ENCODE measurements at regions not wholly inside any gene's neighbourhood (a gene's known extent, or its start where the extent isn't known, plus 50 kb on each side); places are given as distances from the start of the nearest gene placed in this dataset.

DNA sequence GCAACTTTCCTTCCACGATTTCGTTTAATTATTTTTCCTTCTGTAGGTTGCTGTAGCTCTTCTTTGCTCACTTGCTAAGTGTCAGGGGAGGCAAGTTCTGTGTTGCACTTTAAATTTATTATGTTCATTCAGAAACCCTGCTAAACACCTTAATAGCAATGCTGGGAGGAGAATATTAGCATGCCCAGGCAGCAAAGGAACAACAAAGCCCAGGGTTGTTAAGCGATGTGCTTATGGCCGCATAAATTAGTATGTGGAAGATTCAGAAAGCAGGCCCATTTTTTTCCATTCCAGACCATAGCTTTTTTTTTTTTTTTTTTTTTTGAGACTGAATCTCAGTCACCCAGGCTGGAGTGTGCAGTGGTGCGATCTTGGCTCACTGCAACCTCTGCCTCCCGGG is 151.3 kb downstream of the BACH1 start:
- H3K27ac ChIP-seq, result no peak overlapping the region
- DNase-seq (no peak), ATAC-seq (no peak)
- intact Hi-C loops (cut with DNase I), result no loop called here
- 95% methylated on average over 6 of the region's 6 CpGs for WGBS (ENCODE audit: insufficient coverage, low coverage, low lambda C conversion rate, missing lambda C conversion rate)
- TF ChIP-seq, protein P1, sequence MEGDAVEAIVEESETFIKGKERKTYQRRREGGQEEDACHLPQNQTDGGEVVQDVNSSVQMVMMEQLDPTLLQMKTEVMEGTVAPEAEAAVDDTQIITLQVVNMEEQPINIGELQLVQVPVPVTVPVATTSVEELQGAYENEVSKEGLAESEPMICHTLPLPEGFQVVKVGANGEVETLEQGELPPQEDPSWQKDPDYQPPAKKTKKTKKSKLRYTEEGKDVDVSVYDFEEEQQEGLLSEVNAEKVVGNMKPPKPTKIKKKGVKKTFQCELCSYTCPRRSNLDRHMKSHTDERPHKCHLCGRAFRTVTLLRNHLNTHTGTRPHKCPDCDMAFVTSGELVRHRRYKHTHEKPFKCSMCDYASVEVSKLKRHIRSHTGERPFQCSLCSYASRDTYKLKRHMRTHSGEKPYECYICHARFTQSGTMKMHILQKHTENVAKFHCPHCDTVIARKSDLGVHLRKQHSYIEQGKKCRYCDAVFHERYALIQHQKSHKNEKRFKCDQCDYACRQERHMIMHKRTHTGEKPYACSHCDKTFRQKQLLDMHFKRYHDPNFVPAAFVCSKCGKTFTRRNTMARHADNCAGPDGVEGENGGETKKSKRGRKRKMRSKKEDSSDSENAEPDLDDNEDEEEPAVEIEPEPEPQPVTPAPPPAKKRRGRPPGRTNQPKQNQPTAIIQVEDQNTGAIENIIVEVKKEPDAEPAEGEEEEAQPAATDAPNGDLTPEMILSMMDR (IDR thresholded peaks at IDR 0.05), result no peak
- no peak for TF ChIP-seq POLR2A (IDR thresholded peaks at IDR 0.05)
- no peaks in the 10 kb centered on the region for H3K27me3 ChIP-seq
- no peaks in the 10 kb centered on the region for H3K9me3 ChIP-seq
- no peaks in the 10 kb centered on the region for H3K4me1 ChIP-seq
- no peak overlapping the region for H3K4me3 ChIP-seq
- H3K36me3 ChIP-seq, result no peaks in the 10 kb centered on the region

DNA sequence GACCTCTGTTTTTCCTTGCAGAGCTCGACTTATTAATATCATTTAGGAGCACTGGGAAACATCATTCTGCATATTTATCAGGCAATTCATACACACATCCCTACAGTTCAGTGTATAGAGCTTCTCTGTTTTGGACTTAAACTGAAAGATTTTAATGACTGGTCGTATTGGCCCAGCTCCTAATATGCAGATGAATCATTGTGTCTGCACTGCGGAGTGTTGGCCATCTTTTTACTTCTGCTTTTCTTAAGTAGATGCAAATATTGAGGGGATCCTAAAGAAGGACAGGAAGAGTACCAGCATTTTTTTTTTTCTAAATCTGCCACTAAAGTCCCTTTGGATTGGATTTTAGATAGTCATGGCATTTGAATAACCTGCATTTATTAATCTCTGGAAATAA is 154.8 kb downstream of the BACH1 start:
- no peak overlapping the region for H3K4me3 ChIP-seq
- 75% methylated on average over 3 of the region's 3 CpGs for WGBS (ENCODE audit: insufficient coverage, low coverage, low lambda C conversion rate, missing lambda C conversion rate)
- no peaks in the 10 kb centered on the region for H3K4me1 ChIP-seq
- no peaks in the 10 kb centered on the region for H3K36me3 ChIP-seq
- DNase-seq (no peak), ATAC-seq (no peak)
- H3K9me3 ChIP-seq, result no peaks in the 10 kb centered on the region
- no peaks in the 10 kb centered on the region for H3K27me3 ChIP-seq
- H3K27ac ChIP-seq, result no peak overlapping the region
- intact Hi-C loops (cut with DNase I), result no loop called here
- no peak for TF ChIP-seq POLR2A (IDR thresholded peaks at IDR 0.05)
- TF ChIP-seq, protein P1 (IDR thresholded peaks at IDR 0.05), result no peak

GRCh38 chr21:29454179-29454578 is 155.5 kb downstream of the BACH1 start:
- TF ChIP-seq, protein P1 (IDR thresholded peaks at IDR 0.05), result no peak
- TF ChIP-seq POLR2A (IDR thresholded peaks at IDR 0.05), result no peak
- no peaks in the 10 kb centered on the region for H3K9me3 ChIP-seq
- H3K27me3 ChIP-seq, result no peaks in the 10 kb centered on the region
- no peak overlapping the region for H3K27ac ChIP-seq
- no peak overlapping the region for H3K4me3 ChIP-seq
- no peaks in the 10 kb centered on the region for H3K36me3 ChIP-seq
- intact Hi-C loops (cut with DNase I), result no loop called here
- ATAC-seq (no peak), DNase-seq (no peak)
- 24% methylated on average over 1 of the region's 1 CpG for WGBS (ENCODE audit: insufficient coverage, low coverage, low lambda C conversion rate, missing lambda C conversion rate)
- H3K4me1 ChIP-seq, result no peaks in the 10 kb centered on the region

DNA sequence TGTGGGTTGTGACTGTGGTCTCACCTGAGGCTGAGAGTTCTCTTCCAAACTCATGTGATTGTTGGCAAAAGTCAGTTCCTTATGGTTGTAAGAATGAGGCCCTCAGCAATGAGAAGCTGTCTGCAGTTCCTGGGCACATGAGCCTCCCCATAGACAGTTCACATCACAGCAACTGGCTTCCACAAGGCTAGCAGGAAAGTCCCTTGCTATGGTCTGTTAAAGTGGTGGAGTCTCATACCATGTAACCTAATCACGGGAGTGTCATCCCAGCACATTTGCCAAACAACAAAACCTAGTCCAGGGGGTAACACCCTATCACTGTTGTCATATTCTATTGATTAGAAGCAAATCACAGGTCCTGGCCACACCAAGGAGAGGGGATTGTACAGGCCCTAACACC is 163.8 kb downstream of the BACH1 start:
- DNase-seq (no peak), ATAC-seq (no peak)
- Histone ChIP-seq H3K27ac (no peak overlapping the region), H3K4me3 (no peak overlapping the region), H3K36me3 (no peaks in the 10 kb centered on the region), H3K4me1 (no peaks in the 10 kb centered on the region), H3K27me3 (no peaks in the 10 kb centered on the region), H3K9me3 (no peaks in the 10 kb centered on the region)
- intact Hi-C loops (cut with DNase I), result no loop called here
- no CpG with 5 or more reads among the region's 1 CpG for WGBS (ENCODE audit: insufficient coverage, low coverage, low lambda C conversion rate, missing lambda C conversion rate)
- no peak for TF ChIP-seq POLR2A (IDR thresholded peaks at IDR 0.05)
- TF ChIP-seq, protein P1 (IDR thresholded peaks at IDR 0.05), result no peak

DNA sequence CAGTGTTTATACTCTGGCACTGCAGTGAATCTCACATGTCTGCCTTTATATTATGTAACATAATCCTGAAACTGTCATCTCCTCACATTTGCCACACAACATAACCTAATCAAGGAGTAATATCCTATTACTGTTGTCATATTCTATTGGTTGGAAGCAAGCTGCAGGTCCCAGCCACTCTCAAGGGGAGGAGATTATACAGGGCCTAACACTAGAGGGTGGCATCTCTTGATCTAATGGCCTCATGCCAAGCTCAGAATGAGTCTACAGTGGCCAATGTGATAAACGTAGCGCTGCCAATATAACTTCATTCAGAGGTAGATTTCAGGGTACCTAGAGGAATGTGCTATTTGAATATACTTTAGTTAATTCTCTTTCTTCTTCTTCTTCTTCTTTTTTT is 166.8 kb downstream of the BACH1 start:
- no peak overlapping the region for H3K4me3 ChIP-seq
- ATAC-seq (no peak), DNase-seq (no peak)
- no peaks in the 10 kb centered on the region for H3K9me3 ChIP-seq
- no peaks in the 10 kb centered on the region for H3K36me3 ChIP-seq
- intact Hi-C loops (cut with DNase I), result no loop called here
- no peak for TF ChIP-seq POLR2A (IDR thresholded peaks at IDR 0.05)
- TF ChIP-seq, protein P1 (IDR thresholded peaks at IDR 0.05), result no peak
- H3K4me1 ChIP-seq, result no peaks in the 10 kb centered on the region
- 71% methylated on average over 2 of the region's 2 CpGs for WGBS (ENCODE audit: insufficient coverage, low coverage, low lambda C conversion rate, missing lambda C conversion rate)
- H3K27ac ChIP-seq, result no peak overlapping the region
- no peaks in the 10 kb centered on the region for H3K27me3 ChIP-seq

Measured in right lobe of liver (tissue), 6 donors.